ENCODE measurements at regions not wholly inside any gene's neighbourhood (a gene's known extent, or its start where the extent isn't known, plus 50 kb on each side); places are given as distances from the start of the nearest gene placed in this dataset.

- no peak for TF ChIP-seq EZH2 (IDR thresholded peaks at IDR 0.05; ENCODE audit: low read length)
- no peak for TF ChIP-seq CTCF (optimal IDR thresholded peaks at IDR 0.05 in 1 of 3, IDR thresholded peaks at IDR 0.05 in 1 of 3, conservative IDR thresholded peaks at IDR 0.05 in 1 of 3; ENCODE audit: extremely low read depth in 1 of 3, insufficient read depth in 2 of 3, low read length in 3 of 3)
Measured at GRCh38 chr3:198107840-198108734, 148.1 kb downstream of the LMLN start.

Data from keratinocyte (primary cell).